Heart left ventricle (tissue), 13 donors: ENCODE measurements at regions not wholly inside any gene's neighbourhood (a gene's known extent, or its start where the extent isn't known, plus 50 kb on each side); places are given as distances from the start of the nearest gene placed in this dataset.

ENCODE experiments used
- CTCF ChIP-seq, 12 donors: fragments of 200-600 bp; sonication (generic) in 4 of 12; IDR thresholded peaks; one replicate each; pipeline versions ENCODE4 v1.5.0 to v1.8.0; 2018 to 2022; ENCODE audit warnings: antibody characterized with exemption in 12 of 12, mild to moderate bottlenecking in 5 of 12
- POLR2A ChIP-seq, 2 donors: fragments of 450-650 bp; IDR thresholded peaks; one replicate each; pipeline ENCODE4 v1.6.1; 2017; ENCODE audit warnings: antibody characterized with exemption in 2 of 2, mild to moderate bottlenecking in 2 of 2, moderate library complexity in 2 of 2
- donor health status: ischemic (EF 13 %, LVEDD 7.1; RV severe dilation, severe dysfunction).
- donor health status: DM: no; HTN: yes; CAD: no.
- donor health status: DM: no; HTN: no; CAD: no.
- donor health status: ischemic (EF 25% LVEDD 6.9; RV normal size, moderate dysfunction).
- donor health status: ischemic (EF 25% LVEDD 5.7; RV mildly dilated, moderate dysfunction).
- donor health status: ischemic (EF 35%, LVEDD 5.7; RV mildly dilated, moderate dysfunction).
- donor health status: nonischemic (EF 11% LVEDD 7.7; RV severe dilation, severe dysfunction).
- donor health status: DM: yes; HTN: yes; CAD: no.
- donor health status: PGD.
- donor health status: ischemic (EF 29% LVEDD 5.4; RV normal size, mild dysfunction).
- donor health status: nonischemic (EF 23%, LVEDD 6.1; RV moderate dilation, normal function).

DNA sequence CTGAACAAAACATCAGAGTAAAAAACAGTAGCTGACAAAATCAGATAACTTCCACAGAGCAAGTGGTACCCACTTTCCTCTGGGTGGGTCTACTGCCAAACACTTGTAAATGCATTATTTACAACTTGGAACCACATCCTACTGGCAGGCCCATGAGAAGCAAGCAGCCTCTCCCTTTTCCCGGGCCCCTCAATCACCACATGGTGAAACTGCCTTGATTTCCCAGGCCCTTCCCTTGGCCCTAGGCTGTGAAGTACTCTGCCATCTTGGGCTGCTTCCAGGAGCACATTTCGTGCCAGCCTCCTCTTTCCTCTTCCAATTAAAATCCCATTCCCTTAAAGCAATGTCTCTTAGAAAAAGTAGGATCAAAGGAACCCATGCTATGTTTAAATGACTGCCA, 71.4 kb downstream of the CUZD1 start:
- TF ChIP-seq POLR2A (IDR thresholded peaks at IDR 0.05): no peak
- TF ChIP-seq CTCF (IDR thresholded peaks at IDR 0.05): no peak
